Cardiac muscle cell (in vitro differentiated cells and primary cell): ENCODE measurements at regions not wholly inside any gene's neighbourhood (a gene's known extent, or its start where the extent isn't known, plus 50 kb on each side); places are given as distances from the start of the nearest gene placed in this dataset.

ENCODE experiments used
- DNase-seq, 2 donors: peaks; one replicate each; pipeline versions ENCODE4 v3.0.0 to v3.0.0-alpha.2; 2010 to 2017; ENCODE audit warnings: low read depth in 1 of 2, low spot score in 1 of 2
- H3K27ac ChIP-seq: fragments of 200-600 bp; sonication (generic); 2 replicates; pipeline ENCODE4 v1.5.1; 2016
- H3K27me3 ChIP-seq: fragments of 200-600 bp; sonication (generic); 2 replicates; pipeline ENCODE4 v1.6.0; 2016; ENCODE audit warnings: control low read depth
- H3K36me3 ChIP-seq: fragments of 200-600 bp; sonication (generic); 2 replicates; pipeline ENCODE4 v1.5.1; 2016; ENCODE audit warnings: control low read depth
- H3K4me1 ChIP-seq: fragments of 200-600 bp; sonication (generic); 2 replicates; pipeline ENCODE4 v1.8.1; 2017; ENCODE audit warnings: low read depth, mild to moderate bottlenecking, mixed run types
- H3K4me3 ChIP-seq: fragments of 200-600 bp; sonication (generic); 2 replicates; pipeline ENCODE4 v1.5.1; 2016; ENCODE audit warnings: mild to moderate bottlenecking
- H3K9me3 ChIP-seq: fragments of 200-600 bp; sonication (generic); 2 replicates; pipeline ENCODE4 v1.5.1; 2017; ENCODE audit warnings: low read depth, mild to moderate bottlenecking, control low read depth
- TF ChIP-seq, protein P1 (sequence below): IDR thresholded peaks from 2 replicates; pipeline ENCODE4 v1.5.1; 2012; ENCODE audit warnings: low read depth, mild to moderate bottlenecking, low read length

DNA sequence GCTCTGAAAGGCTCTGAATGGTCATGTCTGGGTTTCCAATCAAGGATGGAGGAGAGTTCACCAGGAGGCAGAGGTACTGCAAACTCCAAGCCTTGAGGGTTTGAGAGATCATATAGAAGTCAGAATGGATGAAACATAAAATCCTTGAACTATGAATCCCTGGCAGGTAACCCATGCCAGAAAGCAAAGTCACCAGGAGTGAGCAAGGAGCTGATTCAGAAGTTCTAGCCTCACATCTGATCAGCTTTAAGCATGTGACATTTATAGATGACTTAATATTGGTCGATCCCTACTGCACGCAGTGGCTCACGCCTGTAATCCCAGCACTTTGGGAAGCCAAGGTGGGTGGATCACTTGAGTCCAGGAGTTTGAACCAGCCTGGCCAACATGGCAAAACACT lies 126.1 kb upstream of the MED13L start:
- no peaks in the 10 kb centered on the region for H3K27me3 ChIP-seq
- H3K4me1 ChIP-seq: no peaks in the 10 kb centered on the region
- no peaks in the 10 kb centered on the region for H3K36me3 ChIP-seq
- no peaks in the 10 kb centered on the region for H3K9me3 ChIP-seq
- H3K4me3 ChIP-seq: no peak overlapping the region
- no peak overlapping the region for H3K27ac ChIP-seq
- TF ChIP-seq, protein P1, sequence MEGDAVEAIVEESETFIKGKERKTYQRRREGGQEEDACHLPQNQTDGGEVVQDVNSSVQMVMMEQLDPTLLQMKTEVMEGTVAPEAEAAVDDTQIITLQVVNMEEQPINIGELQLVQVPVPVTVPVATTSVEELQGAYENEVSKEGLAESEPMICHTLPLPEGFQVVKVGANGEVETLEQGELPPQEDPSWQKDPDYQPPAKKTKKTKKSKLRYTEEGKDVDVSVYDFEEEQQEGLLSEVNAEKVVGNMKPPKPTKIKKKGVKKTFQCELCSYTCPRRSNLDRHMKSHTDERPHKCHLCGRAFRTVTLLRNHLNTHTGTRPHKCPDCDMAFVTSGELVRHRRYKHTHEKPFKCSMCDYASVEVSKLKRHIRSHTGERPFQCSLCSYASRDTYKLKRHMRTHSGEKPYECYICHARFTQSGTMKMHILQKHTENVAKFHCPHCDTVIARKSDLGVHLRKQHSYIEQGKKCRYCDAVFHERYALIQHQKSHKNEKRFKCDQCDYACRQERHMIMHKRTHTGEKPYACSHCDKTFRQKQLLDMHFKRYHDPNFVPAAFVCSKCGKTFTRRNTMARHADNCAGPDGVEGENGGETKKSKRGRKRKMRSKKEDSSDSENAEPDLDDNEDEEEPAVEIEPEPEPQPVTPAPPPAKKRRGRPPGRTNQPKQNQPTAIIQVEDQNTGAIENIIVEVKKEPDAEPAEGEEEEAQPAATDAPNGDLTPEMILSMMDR: no peak
- no peak for DNase-seq

DNA sequence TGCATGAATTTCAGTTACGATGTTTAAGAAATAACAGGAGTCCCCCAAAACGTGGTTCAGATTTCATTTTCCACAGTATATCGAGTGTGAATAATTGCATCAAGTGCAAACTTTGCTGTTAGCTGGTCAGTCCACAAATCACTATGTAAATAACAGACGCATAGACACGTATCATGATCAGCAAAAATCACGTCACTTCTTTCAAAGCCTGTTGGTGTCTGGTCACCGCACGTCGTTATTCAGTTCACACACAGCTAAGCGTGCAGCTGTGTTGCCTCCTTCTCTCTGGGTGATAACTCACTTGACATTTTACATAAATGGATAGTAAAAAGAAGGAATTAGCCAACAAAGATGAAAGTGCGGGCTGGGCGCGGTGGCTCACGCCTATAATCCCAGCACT lies 126.8 kb upstream of the MED13L start:
- TF ChIP-seq, protein P1: no peak
- Histone ChIP-seq H3K27me3 (no peaks in the 10 kb centered on the region), H3K27ac (no peak overlapping the region), H3K36me3 (no peaks in the 10 kb centered on the region), H3K4me1 (no peaks in the 10 kb centered on the region), H3K9me3 (no peaks in the 10 kb centered on the region), H3K4me3 (no peak overlapping the region)
- no peak for DNase-seq

DNA sequence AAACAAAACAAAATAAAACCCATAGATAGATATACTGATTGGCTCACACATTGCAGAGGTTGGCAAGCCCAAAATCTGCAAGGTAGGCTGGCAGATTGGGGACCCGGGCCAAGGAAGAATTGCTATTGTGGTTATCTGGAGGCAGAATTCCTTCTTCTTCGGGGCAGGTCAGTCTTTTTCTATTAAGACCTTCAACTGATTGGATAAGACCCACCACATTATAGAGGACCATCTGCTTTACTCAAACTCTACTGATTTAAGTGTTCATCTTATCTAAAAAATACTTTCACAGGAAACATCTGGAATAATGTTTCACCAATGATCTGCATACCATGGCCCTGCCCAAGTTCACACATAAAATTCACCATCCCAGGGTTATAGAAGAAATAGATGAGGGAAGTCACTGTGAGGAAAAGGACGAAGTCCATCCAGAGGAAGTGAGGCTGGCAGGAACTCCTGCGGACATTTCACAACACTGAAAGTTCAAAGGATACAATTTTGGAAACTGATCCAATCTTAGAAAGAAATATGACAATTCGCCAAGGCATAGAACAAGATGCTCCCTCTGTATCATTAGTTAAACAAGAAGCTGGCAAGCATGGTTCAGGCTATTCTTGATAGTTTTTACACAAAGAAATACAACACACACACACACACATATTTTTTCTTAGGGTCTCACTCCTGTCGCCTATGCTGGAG lies 127.6 kb upstream of the MED13L start:
- Histone ChIP-seq H3K9me3 (no peaks in the 10 kb centered on the region), H3K36me3 (no peaks in the 10 kb centered on the region), H3K4me3 (no peak overlapping the region), H3K27me3 (no peaks in the 10 kb centered on the region), H3K4me1 (no peaks in the 10 kb centered on the region), H3K27ac (no peak overlapping the region)
- DNase-seq: no peak
- TF ChIP-seq, protein P1: no peak

DNA sequence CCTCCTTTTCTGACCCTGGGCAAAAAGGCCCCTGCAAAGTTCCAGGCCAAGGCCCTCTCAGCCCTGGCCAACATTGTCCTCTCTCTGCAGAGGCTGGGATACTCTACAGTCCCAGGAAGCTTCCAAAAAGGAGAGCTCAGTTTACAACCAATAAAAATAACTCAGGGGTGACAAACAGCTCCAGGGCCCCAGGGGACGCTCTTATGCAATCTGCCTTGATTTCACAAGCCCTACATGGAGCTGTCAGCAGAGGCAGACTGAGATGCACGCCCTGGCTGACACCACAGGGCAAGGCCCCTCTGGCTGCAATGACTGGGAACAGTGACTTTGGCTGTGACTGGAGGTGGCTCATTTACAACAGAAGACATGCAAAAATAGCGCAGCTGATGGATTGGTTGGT lies 129.0 kb upstream of the MED13L start:
- H3K27me3 ChIP-seq: no peaks in the 10 kb centered on the region
- TF ChIP-seq, protein P1: no peak
- H3K9me3 ChIP-seq: no peaks in the 10 kb centered on the region
- H3K4me3 ChIP-seq: no peak overlapping the region
- H3K36me3 ChIP-seq: no peaks in the 10 kb centered on the region
- H3K27ac ChIP-seq: peak overlapping the region; percentile 0
- H3K4me1 ChIP-seq: no peaks in the 10 kb centered on the region
- peak; percentile 69 to 90 for DNase-seq

DNA sequence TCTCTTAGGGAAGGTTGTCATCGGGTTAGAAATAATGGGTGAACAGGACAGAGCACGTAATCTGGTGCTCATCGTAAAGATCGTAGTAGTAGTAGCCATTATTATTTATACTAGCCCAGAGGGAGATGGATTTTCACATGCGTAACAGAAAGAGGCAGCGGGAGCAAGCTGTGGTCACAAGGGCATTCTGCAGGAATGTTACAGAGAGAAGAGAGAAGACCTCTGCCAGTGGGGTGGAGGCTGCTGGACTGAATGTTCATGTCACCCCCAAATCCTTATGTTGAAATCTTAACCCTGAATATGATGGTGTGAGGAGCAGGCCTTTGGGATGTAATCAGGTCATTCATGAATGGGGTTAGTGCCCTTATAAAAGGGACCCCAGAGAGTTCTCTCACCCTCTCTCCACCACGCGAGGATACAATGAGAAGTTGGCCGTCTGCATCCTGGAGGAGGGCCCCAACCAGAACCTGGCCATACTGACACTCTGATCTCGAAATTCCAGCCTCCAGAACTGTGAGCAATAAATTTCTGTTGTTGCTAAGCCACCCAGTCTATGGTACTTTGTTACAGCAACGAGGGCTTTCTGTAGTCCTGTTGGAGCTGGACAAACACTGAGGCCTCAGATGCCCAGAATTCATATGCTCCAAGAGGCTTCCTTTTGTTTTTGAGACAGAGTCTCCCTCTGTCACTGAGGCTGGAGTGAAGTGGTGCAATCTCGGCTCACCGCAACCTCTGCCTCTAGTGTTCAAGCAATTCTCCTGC lies 131.2 kb upstream of the MED13L start:
- Histone ChIP-seq H3K4me1 (no peaks in the 10 kb centered on the region), H3K36me3 (no peaks in the 10 kb centered on the region), H3K27ac (no peak overlapping the region), H3K9me3 (no peaks in the 10 kb centered on the region), H3K4me3 (no peak overlapping the region), H3K27me3 (no peaks in the 10 kb centered on the region)
- DNase-seq: no peak
- TF ChIP-seq, protein P1: no peak
